Mucosa of descending colon (tissue), 3 donors: ENCODE measurements at regions not wholly inside any gene's neighbourhood (a gene's known extent, or its start where the extent isn't known, plus 50 kb on each side); places are given as distances from the start of the nearest gene placed in this dataset.

Source experiments
- ATAC-seq: fragments of 200-7000 bp; cut with Tn5 transposase; one replicate; pipeline ENCODE4 v1.9.1; 2020; ENCODE audit warnings: mild to moderate bottlenecking, moderate library complexity
- DNase-seq, 3 donors: peaks; one replicate each; pipeline ENCODE4 v3.0.0-alpha.2; 2020
- H3K36me3 ChIP-seq: fragments of 200-600 bp; one replicate; pipeline ENCODE4 v1.8.0; 2021; ENCODE audit warnings: low read depth, mild to moderate bottlenecking
- H3K4me1 ChIP-seq: fragments of 200-600 bp; one replicate; pipeline ENCODE4 v1.8.0; 2021; ENCODE audit warnings: low read depth, mild to moderate bottlenecking
- H3K4me3 ChIP-seq: fragments of 200-600 bp; one replicate; pipeline ENCODE4 v1.8.0; 2021; ENCODE audit warnings: mild to moderate bottlenecking
- H3K9me3 ChIP-seq: fragments of 200-600 bp; one replicate; pipeline ENCODE4 v1.8.0; 2021; ENCODE audit warnings: mild to moderate bottlenecking
- CTCF ChIP-seq: fragments of 200-600 bp; IDR thresholded peaks from one replicate; pipeline ENCODE4 v1.8.0; 2022; ENCODE audit warnings: antibody characterized with exemption, mild to moderate bottlenecking
- intact Hi-C, 2 donors: fragments of 100-400 bp; cut with DNase I in 1 of 2; cut with micrococcal nuclease in 1 of 2; formaldehyde crosslinking; loops; one replicate each; pipeline versions ENCODE4 v1.11.0 to v1.11.1; 2022; cut with DNase I, micrococcal nuclease
- donor health status: DM: no; HTN: no; CAD: no; lungs with moderate emphysema.
- donor health status: DM: no; HTN: no; CAD: no.
- donor health status: DM: no; HTN: yes; CAD: no.

DNA sequence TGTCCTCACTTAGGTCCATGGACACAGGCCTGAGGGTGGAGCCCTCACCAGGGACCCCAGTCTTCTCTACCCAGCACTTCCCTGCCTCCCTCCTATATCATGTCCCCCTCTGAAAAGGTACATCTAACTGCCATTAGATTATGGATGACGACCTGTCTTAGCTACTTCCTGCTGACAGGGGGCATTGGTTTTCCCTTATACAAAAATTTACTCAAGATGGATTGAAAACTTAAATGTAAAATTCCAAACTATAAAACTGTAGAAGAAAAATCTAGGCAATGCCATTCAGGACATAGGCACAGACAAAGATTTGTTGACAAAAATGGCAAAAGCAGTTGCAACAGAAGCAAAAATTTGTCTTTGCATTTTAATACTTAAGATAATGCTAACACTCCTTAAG, 623.2 kb upstream of the FAM174A start:
- no peaks in the 10 kb centered on the region for H3K4me1 ChIP-seq
- H3K36me3 ChIP-seq, result no peaks in the 10 kb centered on the region
- no peak for DNase-seq
- H3K4me3 ChIP-seq, result no peak overlapping the region
- no peaks in the 10 kb centered on the region for H3K9me3 ChIP-seq
- ATAC-seq, result no peak
- TF ChIP-seq CTCF, result no peak
- intact Hi-C loops, result no loop called here

- TF ChIP-seq CTCF, result no peak
- Histone ChIP-seq H3K4me3 (no peak overlapping the region), H3K9me3 (no peaks in the 10 kb centered on the region), H3K36me3 (no peaks in the 10 kb centered on the region), H3K4me1 (no peaks in the 10 kb centered on the region)
- intact Hi-C loops, result no loop called here
- DNase-seq (no peak), ATAC-seq (no peak)
Observed at GRCh38 chr5:99906776-99907175, 628.4 kb upstream of the FAM174A start.

DNA sequence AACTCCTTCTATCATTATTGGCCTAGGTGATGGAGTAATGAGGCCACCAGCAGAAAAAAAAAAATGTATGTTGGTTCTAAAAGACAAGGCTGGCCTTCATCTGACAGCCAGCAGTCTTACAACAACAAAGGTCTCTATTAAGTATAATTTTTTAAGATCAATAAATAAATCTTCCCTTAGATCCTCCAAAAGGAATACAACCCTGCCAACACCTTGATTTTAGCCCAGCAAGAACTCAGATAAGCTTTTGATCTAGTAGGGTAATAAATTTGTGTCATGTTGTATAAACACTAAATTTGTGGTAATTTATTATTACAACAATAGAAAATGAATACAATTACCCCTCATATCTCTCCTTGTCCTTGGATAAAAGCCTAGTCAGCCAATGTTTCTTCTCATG, 633.2 kb upstream of the FAM174A start:
- no peak for DNase-seq
- Histone ChIP-seq H3K4me1 (no peaks in the 10 kb centered on the region), H3K4me3 (no peak overlapping the region), H3K9me3 (no peaks in the 10 kb centered on the region), H3K36me3 (no peaks in the 10 kb centered on the region)
- TF ChIP-seq CTCF, result no peak
- intact Hi-C loops, result no loop called here
- no peak for ATAC-seq

DNA sequence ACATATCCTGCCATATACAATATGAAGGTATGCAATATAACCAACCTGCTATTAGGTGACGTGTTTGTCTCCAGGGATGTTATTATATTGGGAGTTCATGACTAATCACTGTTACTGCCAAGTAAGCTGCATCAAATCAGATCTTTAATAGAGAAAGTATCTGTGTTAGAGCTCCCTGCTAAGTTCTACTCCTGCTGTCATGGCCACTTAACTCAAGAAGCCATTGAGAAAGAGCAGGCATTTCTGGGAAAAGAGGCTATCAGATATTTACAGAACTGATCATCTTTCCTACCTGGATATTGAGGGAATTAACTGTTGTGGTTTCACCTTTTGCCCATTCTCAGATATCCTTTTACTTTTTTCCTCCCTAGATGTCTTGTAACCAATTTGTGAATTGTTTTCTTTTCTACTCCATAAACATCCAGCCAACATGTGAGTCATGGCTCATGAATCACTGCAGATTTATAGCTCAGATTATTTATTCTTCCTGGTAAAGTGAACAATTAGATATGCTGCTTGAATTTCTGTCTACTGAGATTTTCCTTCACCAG, 634.8 kb upstream of the FAM174A start:
- H3K36me3 ChIP-seq, result no peaks in the 10 kb centered on the region
- TF ChIP-seq CTCF, result no peak
- DNase-seq (no peak), ATAC-seq (no peak)
- no peaks in the 10 kb centered on the region for H3K9me3 ChIP-seq
- no peaks in the 10 kb centered on the region for H3K4me1 ChIP-seq
- no peak overlapping the region for H3K4me3 ChIP-seq
- intact Hi-C loops, result no loop called here

DNA sequence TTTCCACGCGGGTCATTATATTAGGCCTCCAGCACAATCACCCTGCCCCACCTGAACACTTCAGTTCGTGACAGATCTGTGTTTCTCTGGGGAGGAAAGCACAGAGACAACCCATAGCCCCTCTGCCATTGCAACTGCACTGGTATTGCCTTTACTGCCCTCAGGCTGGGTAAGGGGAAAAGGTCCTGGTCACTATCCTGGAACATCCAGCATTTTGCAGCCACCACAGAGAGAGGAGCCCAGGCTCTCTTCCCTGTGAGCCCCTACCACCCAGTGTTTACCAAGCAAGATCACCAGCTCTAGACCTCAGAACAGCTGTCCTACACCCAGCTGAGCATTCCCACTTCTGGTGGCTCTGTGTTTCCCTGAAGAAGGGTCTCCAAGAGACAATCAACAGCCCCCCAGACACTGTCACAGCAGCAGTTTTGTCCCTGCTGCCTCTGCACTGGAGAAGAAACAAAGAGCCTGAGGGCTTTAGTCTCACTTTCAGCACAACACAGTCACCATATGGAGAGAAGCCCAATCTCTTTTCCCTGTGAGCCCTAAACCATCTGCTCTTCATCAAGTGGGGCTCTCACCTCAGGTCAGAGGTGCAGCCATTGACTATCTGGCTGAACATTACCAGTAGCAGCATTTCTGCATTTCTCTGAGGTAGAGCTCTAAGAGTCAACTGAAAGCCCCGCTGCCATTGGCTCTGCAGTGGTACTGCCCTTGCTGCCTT, 655.2 kb upstream of the FAM174A start:
- H3K9me3 ChIP-seq, result no peaks in the 10 kb centered on the region
- ATAC-seq, result no peak
- no peaks in the 10 kb centered on the region for H3K4me1 ChIP-seq
- intact Hi-C loops, result no loop called here
- H3K36me3 ChIP-seq, result no peaks in the 10 kb centered on the region
- DNase-seq, result no peak
- H3K4me3 ChIP-seq, result no peak overlapping the region
- no peak for TF ChIP-seq CTCF
